IMR-90 (cell line): ENCODE measurements at regions not wholly inside any gene's neighbourhood (a gene's known extent, or its start where the extent isn't known, plus 50 kb on each side); places are given as distances from the start of the nearest gene placed in this dataset.

Experiments
- BHLHE40 ChIP-seq: fragments of 150-350 bp; IDR thresholded peaks from 2 replicates; pipeline ENCODE4 v1.6.1; 2016; ENCODE audit warnings: mild to moderate bottlenecking, low read depth, low read length
- CEBPB ChIP-seq: IDR thresholded peaks from 2 replicates; pipeline ENCODE4 v1.6.1; 2012; ENCODE audit warnings: low read depth, low read length, improper control_type of control experiment
- CHD1 ChIP-seq: IDR thresholded peaks from 2 replicates; pipeline ENCODE4 v1.6.1; 2012; ENCODE audit warnings: low read depth, low read length, improper control_type of control experiment
- FOS ChIP-seq: fragments of 150-350 bp; IDR thresholded peaks from 2 replicates; pipeline ENCODE4 v1.6.1; 2016; ENCODE audit warnings: low read depth, low read length
- MAFK ChIP-seq: IDR thresholded peaks from 2 replicates; pipeline ENCODE4 v1.6.1; 2012; ENCODE audit warnings: low read depth, low read length, improper control_type of control experiment
- MXI1 ChIP-seq: IDR thresholded peaks from 2 replicates; pipeline ENCODE4 v1.6.1; 2012; ENCODE audit warnings: low read depth, mild to moderate bottlenecking, low read length, moderate library complexity, borderline replicate concordance
- POLR2A ChIP-seq: IDR thresholded peaks from 2 replicates; pipeline ENCODE4 v1.6.1; 2012; ENCODE audit warnings: mild to moderate bottlenecking, low read depth, low read length
- RAD21 ChIP-seq: IDR thresholded peaks from 2 replicates; pipeline ENCODE4 v1.6.1; 2012; ENCODE audit warnings: low read length, improper control_type of control experiment
- RFX5 ChIP-seq: IDR thresholded peaks from 2 replicates; pipeline ENCODE4 v1.8.0; 2012; ENCODE audit warnings: low read depth, mild to moderate bottlenecking, low read length, moderate library complexity
- SMC3 ChIP-seq: fragments of 150-350 bp; IDR thresholded peaks from 2 replicates; pipeline ENCODE4 v1.6.1; 2016; ENCODE audit warnings: low read depth, mild to moderate bottlenecking, antibody characterized with exemption, low read length, moderate library complexity
- TF ChIP-seq, protein P1 (sequence below): conservative IDR thresholded peaks from 2 replicates; pipeline ENCODE4 v1.5.1; 2012; ENCODE audit warnings: mild to moderate bottlenecking, low read depth, low read length, improper control_type of control experiment

DNA sequence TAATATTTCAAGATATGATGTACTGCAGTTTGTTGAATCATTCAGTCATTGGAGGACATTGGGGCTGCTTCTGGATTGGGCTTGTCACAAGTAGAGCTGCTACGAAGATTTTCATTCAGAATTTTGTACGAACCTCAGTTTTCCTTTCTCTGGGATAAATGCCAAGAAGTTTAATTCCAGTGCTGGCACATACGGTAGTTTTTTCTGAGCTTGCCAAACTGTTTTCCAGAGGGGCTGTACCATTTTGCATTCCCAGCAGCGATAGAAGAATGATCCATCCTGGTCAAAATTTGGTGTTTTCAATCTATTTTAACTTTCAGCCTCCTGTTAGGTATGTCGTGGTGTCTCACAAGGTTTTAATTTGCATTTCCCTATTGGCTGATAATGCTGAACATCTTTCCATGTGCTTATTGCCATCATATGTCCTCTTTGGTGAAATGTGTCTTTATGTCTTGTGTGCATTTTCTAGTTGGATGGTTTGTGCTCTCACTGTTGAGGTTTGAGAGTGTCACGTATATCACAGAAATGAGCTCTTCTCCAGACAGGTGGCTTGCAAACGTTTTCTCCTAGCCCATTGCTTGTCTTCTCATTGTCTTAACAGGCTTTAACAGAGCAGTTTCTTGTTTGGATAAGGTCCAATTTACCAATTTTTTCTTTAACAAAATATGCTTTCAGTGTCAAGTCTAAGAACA is 612.6 kb downstream of the GALR1 start:
- TF ChIP-seq, protein P1, sequence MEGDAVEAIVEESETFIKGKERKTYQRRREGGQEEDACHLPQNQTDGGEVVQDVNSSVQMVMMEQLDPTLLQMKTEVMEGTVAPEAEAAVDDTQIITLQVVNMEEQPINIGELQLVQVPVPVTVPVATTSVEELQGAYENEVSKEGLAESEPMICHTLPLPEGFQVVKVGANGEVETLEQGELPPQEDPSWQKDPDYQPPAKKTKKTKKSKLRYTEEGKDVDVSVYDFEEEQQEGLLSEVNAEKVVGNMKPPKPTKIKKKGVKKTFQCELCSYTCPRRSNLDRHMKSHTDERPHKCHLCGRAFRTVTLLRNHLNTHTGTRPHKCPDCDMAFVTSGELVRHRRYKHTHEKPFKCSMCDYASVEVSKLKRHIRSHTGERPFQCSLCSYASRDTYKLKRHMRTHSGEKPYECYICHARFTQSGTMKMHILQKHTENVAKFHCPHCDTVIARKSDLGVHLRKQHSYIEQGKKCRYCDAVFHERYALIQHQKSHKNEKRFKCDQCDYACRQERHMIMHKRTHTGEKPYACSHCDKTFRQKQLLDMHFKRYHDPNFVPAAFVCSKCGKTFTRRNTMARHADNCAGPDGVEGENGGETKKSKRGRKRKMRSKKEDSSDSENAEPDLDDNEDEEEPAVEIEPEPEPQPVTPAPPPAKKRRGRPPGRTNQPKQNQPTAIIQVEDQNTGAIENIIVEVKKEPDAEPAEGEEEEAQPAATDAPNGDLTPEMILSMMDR = no peak
- TF ChIP-seq POLR2A (no peak), MXI1 (no peak), FOS (no peak), RAD21 (no peak), MAFK (no peak), BHLHE40 (no peak), SMC3 (no peak), CHD1 (no peak), RFX5 (no peak), CEBPB (no peak)
